HCT116 (cell line): ENCODE measurements at regions not wholly inside any gene's neighbourhood (a gene's known extent, or its start where the extent isn't known, plus 50 kb on each side); places are given as distances from the start of the nearest gene placed in this dataset.

Source experiments
- ATAC-seq: fragments of 200-7000 bp; cut with Tn5 transposase; 2 replicates; pipeline ENCODE4 v1.9.1; 2020; ENCODE audit warnings: mild to moderate bottlenecking, moderate library complexity
- BruUV-seq: library from RNA; stranded (reverse); fragments of 400-500 nt; replicated peaks from 2 replicates; lab custom pipeline; 2021; lab: Mats Ljungman, UMichigan
- CTCF ChIA-PET: fragments of 300-600 bp; sonication (Branson Sonifier 250); formaldehyde crosslinking; loops from one replicate; lab custom pipeline; 2021; ENCODE audit warnings: antibody characterized with exemption; lab: Charles Lee
- POLR2A ChIA-PET: fragments of 300-600, 350-600 bp; sonication (Branson Sonifier 250); formaldehyde crosslinking; loops from one replicate; lab custom pipeline; 2021; ENCODE audit warnings: antibody characterized with exemption; lab: Charles Lee
- RAD21 ChIA-PET, 2 experiments: fragments of 300-600 bp; sonication (Branson Sonifier 250); formaldehyde crosslinking; loops; one replicate each; lab custom pipeline; 2023; ENCODE audit warnings: low total read pairs in 2 of 2; ENCODE audit not compliant: uncharacterized antibody in 2 of 2, unreplicated experiment in 2 of 2, low non-redundant PET in 1 of 2; lab: Charles Lee
- DNase-seq: peaks from one replicate; pipeline ENCODE4 v3.0.0-alpha.2; 2010; ENCODE audit warnings: low read depth, low spot score
- H2AFZ ChIP-seq: fragments of 200-600 bp; shearing (Covaris generic), sonication (generic); 2 replicates; pipeline ENCODE4 v1.6.1; 2017; ENCODE audit warnings: low read depth, mixed run types, mixed read lengths, antibody characterized with exemption, low read length; ENCODE audit not compliant: poor library complexity, severe bottlenecking
- H3K27ac ChIP-seq: 2 replicates; pipeline ENCODE4 v1.5.1; 2012; ENCODE audit warnings: low read depth, low read length
- H3K27me3 ChIP-seq: fragments of 200-600 bp; sonication (generic); 2 replicates; pipeline ENCODE4 v1.6.1; 2016; ENCODE audit warnings: mixed run types, low read length, mixed read lengths; ENCODE audit not compliant: insufficient read depth
- H3K36me3 ChIP-seq, 2 experiments: fragments of 200-500 bp in 1 of 2; fragments of 200-600 bp in 1 of 2; sonication (Bioruptor generic) in 1 of 2; sonication (generic) in 1 of 2; 2 replicates each; pipeline versions ENCODE4 v1.5.1 to v1.6.1; 2014 to 2016; ENCODE audit warnings: low read length in 2 of 2, inconsistent platforms in 1 of 2, mixed read lengths in 1 of 2, mixed run types in 1 of 2; ENCODE audit not compliant: insufficient read depth in 2 of 2, control insufficient read depth in 1 of 2
- H3K4me1 ChIP-seq, 2 experiments: fragments of 200-600 bp in 1 of 2; sonication (generic) in 1 of 2; 2 replicates each; pipeline versions ENCODE4 v1.5.1 to v1.6.1; 2012 to 2017; ENCODE audit warnings: low read length in 2 of 2, inconsistent platforms in 1 of 2, mild to moderate bottlenecking in 1 of 2, mixed read lengths in 1 of 2, mixed run types in 1 of 2, moderate library complexity in 1 of 2; ENCODE audit not compliant: insufficient read depth in 2 of 2, control insufficient read depth in 1 of 2
- H3K4me2 ChIP-seq: fragments of 200-600 bp; sonication (generic); 2 replicates; pipeline ENCODE4 v1.6.1; 2017; ENCODE audit warnings: mixed run types, low read length, mixed read lengths
- H3K4me3 ChIP-seq, 2 experiments: fragments of 200-600 bp in 1 of 2; sonication (generic) in 1 of 2; replicated peaks in 1 of 2; 2 replicates each; pipeline ENCODE4 v1.5.1; 2011 to 2016; ENCODE audit warnings: low read length in 2 of 2, control low read depth in 1 of 2, low read depth in 1 of 2, mild to moderate bottlenecking in 1 of 2, mixed read lengths in 1 of 2, mixed run types in 1 of 2
- H3K79me2 ChIP-seq: fragments of 200-600 bp; sonication (generic); 2 replicates; pipeline ENCODE4 v1.6.1; 2017; ENCODE audit warnings: mild to moderate bottlenecking, mixed run types, low read length, moderate library complexity, mixed read lengths; ENCODE audit not compliant: insufficient read depth
- H3K9ac ChIP-seq: fragments of 200-600 bp; sonication (generic); 2 replicates; pipeline ENCODE4 v1.6.1; 2016; ENCODE audit warnings: low read length, mixed read lengths
- H3K9me2 ChIP-seq: fragments of 200-600 bp; sonication (generic), shearing (Covaris generic); 2 replicates; pipeline ENCODE4 v1.6.1; 2017; ENCODE audit warnings: mixed run types, mild to moderate bottlenecking, moderate library complexity; ENCODE audit not compliant: insufficient read depth
- H3K9me3 ChIP-seq, 2 experiments: fragments of 200-500 bp in 1 of 2; fragments of 200-600 bp in 1 of 2; sonication (Bioruptor generic) in 1 of 2; sonication (generic) in 1 of 2; 2 replicates each; pipeline ENCODE4 v1.6.1; 2014 to 2017; ENCODE audit warnings: low read length in 2 of 2, mixed read lengths in 2 of 2, inconsistent platforms in 1 of 2, low read depth in 1 of 2, mild to moderate bottlenecking in 1 of 2, mixed run types in 1 of 2, moderate library complexity in 1 of 2; ENCODE audit not compliant: control insufficient read depth in 1 of 2, insufficient read depth in 1 of 2
- H4K20me1 ChIP-seq: fragments of 200-600 bp; sonication (generic), shearing (Covaris generic); 2 replicates; pipeline ENCODE4 v1.6.1; 2017; ENCODE audit warnings: mixed run types, mild to moderate bottlenecking, moderate library complexity; ENCODE audit not compliant: insufficient read depth
- CBX3 ChIP-seq: IDR thresholded peaks from 2 replicates; pipeline ENCODE4 v1.6.1; 2012; ENCODE audit warnings: low read depth
- ELF1 ChIP-seq: IDR thresholded peaks from 2 replicates; pipeline ENCODE4 v1.6.1; 2012; ENCODE audit warnings: low read depth, borderline replicate concordance
- SRF ChIP-seq: IDR thresholded peaks from 2 replicates; pipeline ENCODE4 v1.6.1; 2012; ENCODE audit warnings: low read depth
- YY1 ChIP-seq: IDR thresholded peaks from 2 replicates; pipeline ENCODE4 v1.6.1; 2011; ENCODE audit warnings: low read length, low read depth, moderate library complexity, mild to moderate bottlenecking; ENCODE audit not compliant: insufficient replicate concordance; ENCODE audit errors: extremely low read depth
- ZFX ChIP-seq: fragments of 450-650 bp; IDR thresholded peaks from 2 replicates; pipeline ENCODE4 v1.6.1; 2017
- intact Hi-C: fragments of 100-400 bp; cut with micrococcal nuclease; formaldehyde crosslinking; loops from 2 replicates; pipeline ENCODE4 v1.10.0; 2022
- TF ChIP-seq, protein P1 (sequence below): IDR thresholded peaks from 2 replicates; pipeline ENCODE4 v1.6.1; 2012; ENCODE audit warnings: low read depth
- TF ChIP-seq, protein P2 (sequence below): IDR thresholded peaks from 2 replicates; pipeline ENCODE4 v1.6.1; 2012

DNA sequence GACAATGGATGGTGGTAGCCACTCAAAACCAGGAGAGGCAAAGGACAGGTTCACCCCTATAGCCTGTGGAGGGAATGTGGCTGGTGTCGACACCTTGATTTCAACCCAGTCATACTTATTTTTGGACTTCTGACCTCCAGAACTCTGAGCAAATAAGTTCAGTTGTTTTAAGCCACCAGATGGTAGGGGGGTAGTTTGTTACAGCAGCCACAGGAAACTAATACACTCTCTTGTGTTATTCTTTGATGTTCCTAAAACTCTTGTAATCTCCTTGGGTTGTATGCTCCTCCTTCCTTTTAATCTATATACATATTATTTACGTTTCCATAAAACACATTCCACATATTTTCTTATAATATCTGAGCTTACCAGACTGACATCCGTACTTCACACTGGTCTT lies 65.9 kb downstream of the ZBTB18 start:
- DNase-seq: no peak
- CTCF ChIA-PET: no interaction called here
- no peak overlapping the region for H3K9ac ChIP-seq
- POLR2A ChIA-PET: no interaction called here
- BruUV-seq: no TSS peak
- H3K4me2 ChIP-seq: no peak overlapping the region
- TF ChIP-seq, protein P1, sequence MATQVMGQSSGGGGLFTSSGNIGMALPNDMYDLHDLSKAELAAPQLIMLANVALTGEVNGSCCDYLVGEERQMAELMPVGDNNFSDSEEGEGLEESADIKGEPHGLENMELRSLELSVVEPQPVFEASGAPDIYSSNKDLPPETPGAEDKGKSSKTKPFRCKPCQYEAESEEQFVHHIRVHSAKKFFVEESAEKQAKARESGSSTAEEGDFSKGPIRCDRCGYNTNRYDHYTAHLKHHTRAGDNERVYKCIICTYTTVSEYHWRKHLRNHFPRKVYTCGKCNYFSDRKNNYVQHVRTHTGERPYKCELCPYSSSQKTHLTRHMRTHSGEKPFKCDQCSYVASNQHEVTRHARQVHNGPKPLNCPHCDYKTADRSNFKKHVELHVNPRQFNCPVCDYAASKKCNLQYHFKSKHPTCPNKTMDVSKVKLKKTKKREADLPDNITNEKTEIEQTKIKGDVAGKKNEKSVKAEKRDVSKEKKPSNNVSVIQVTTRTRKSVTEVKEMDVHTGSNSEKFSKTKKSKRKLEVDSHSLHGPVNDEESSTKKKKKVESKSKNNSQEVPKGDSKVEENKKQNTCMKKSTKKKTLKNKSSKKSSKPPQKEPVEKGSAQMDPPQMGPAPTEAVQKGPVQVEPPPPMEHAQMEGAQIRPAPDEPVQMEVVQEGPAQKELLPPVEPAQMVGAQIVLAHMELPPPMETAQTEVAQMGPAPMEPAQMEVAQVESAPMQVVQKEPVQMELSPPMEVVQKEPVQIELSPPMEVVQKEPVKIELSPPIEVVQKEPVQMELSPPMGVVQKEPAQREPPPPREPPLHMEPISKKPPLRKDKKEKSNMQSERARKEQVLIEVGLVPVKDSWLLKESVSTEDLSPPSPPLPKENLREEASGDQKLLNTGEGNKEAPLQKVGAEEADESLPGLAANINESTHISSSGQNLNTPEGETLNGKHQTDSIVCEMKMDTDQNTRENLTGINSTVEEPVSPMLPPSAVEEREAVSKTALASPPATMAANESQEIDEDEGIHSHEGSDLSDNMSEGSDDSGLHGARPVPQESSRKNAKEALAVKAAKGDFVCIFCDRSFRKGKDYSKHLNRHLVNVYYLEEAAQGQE: no peak
- TF ChIP-seq SRF (no peak), YY1 (no peak), CBX3 (no peak), ZFX (no peak), ELF1 (no peak)
- TF ChIP-seq, protein P2, sequence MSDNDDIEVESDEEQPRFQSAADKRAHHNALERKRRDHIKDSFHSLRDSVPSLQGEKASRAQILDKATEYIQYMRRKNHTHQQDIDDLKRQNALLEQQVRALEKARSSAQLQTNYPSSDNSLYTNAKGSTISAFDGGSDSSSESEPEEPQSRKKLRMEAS: no peak
- H2AFZ ChIP-seq: no peak overlapping the region
- intact Hi-C loops: no loop called here
- no peaks in the 10 kb centered on the region for H3K79me2 ChIP-seq
- H3K27ac ChIP-seq: no peak overlapping the region
- H3K36me3 ChIP-seq: no peaks in the 10 kb centered on the region
- ATAC-seq: no peak
- H3K9me2 ChIP-seq: no peaks in the 10 kb centered on the region
- H3K27me3 ChIP-seq: peaks cover 84% of the 10 kb centered on the region
- H3K9me3 ChIP-seq: no peaks in the 10 kb centered on the region
- no peaks in the 10 kb centered on the region for H3K4me1 ChIP-seq
- RAD21 ChIA-PET: no interaction called here
- H3K4me3 ChIP-seq: no peak overlapping the region
- no peaks in the 10 kb centered on the region for H4K20me1 ChIP-seq
